AG08395 (cell line): ENCODE measurements at regions not wholly inside any gene's neighbourhood (a gene's known extent, or its start where the extent isn't known, plus 50 kb on each side); places are given as distances from the start of the nearest gene placed in this dataset.

Experiments used
- DNase-seq: peaks from one replicate; pipeline ENCODE4 v3.0.0; 2012; ENCODE audit warnings: mixed read lengths, low spot score

DNA sequence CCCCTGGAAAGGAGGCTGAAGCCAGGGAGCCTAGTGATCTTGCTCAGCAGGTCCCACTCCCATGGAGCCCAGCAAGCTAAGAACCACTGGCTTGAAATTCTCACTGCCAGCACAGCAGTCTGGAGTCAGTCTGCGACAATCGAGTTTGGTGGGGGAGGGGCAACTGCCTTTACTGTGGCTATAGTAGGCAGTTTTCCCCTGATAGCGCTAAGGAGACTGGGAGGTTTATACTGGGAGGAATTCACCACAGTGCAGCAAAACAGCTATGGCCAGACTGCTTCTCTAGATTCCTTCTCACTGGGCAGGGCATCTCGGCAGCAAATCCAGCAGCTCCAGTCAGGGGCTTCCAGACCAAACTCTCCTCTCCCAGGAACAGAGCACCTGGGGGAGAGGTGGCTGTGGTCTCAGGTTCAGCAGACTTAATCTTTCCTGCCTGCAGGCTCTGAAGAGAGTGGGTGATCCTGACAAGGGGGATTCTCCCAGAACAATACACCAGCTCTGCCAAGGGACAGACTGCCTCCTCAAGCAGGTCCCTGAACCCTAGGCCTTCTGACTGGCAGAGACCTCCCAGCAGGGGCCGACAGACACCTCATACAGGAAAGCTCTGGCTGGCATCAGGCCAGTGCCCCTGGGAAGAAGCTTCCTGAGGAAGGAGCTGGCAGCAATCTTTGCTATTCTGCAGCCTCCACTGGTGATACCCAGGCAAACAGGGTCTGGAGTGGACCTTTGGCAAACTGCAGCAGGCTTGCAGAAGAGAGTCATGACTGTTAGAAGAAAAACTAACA lies 548.5 kb upstream of the NEGR1 start:
- DNase-seq = no peak

DNA sequence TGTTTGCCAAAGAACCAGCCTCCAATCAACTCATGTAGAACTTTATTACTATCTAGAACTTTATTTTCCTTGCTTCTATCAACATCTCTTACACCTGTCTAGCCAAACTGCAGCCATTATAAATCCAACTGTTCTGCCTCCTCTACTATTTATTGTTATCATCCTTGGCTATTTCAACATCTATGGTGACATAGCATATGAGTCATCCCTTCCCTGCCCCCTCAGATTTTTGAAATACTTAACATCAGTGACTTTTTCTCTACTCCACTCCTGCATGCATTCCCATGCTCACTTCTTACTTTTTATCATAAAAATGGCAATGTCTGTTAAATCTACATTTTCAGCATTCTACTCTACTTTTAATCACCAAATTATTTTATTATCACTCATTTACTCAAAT lies 544.9 kb upstream of the NEGR1 start:
- peak; percentile 15 for DNase-seq

DNA sequence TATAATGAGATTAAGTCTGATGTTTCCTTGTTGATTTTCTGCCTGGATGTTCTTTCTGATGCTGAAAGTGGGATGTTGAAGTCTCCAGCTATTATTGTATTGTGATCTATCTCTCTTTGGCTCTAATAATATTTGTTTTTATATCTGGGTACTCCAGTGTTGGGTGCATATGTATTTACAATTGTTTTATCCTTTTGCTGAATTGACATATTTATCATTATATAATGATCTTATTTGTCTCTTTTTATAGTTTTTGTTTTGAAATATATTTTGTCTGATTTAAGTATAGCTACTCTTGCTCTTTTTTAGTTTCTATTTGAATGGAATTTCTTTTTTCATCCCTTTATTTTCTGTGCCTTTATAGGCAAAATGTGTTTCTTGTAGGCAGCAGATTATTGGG lies 522.2 kb upstream of the NEGR1 start:
- DNase-seq = no peak

DNA sequence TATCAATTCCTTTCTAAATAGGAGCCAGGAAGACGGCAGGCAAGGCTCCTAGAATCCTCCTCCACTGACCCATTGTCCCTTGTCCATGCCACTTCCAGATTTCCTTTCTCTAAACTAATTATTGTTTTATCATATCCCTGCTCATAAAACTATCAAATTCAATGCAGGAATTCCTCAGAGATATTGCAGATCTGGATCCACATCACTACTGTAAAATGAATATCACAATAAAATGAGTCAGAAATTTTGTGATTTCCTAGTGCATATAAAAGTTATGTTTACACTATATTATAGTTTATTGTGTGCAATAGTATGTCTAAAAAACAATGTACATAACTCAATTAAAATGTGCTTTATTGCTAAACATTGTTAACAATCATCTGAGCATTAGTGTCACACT lies 498.7 kb upstream of the NEGR1 start:
- DNase-seq = no peak

DNA sequence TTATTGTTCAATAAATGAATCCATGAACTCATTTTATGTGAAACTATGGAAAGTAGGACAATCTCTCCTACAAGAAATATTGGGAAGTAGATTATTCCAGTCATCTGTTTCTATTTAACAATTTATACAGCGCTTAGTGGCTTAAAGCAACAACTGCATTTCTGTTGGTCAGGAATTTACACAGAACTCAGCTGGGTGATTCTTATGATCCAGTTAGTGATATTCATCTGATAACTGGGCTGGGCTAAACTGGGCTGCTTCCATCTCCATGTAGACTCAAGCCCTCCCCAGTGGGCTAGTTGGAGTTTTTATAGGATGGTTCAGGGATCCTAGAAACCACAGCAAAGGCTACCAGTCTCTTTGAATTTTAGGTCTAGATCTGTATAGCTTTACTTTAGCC lies 497.9 kb upstream of the NEGR1 start:
- DNase-seq = no peak

DNA sequence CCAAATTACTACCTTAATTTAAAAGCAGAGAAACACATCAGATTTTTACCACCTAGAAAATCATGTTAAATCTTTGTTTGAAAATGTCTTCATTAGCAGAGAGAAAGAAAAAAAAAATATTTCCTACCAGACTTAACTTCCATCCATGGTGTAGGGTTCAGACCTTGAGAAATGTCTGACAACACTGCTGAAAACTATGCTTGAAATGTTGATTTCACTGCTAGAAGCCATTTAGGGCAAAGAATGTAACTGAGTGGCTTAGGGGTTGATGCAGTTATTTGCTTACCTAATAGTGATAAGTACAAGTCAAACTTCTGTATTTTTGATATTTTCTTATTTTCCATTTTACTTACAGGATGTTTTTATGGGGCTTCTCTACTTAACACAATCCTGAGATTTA lies 495.6 kb upstream of the NEGR1 start:
- peak; percentile 24 for DNase-seq

DNA sequence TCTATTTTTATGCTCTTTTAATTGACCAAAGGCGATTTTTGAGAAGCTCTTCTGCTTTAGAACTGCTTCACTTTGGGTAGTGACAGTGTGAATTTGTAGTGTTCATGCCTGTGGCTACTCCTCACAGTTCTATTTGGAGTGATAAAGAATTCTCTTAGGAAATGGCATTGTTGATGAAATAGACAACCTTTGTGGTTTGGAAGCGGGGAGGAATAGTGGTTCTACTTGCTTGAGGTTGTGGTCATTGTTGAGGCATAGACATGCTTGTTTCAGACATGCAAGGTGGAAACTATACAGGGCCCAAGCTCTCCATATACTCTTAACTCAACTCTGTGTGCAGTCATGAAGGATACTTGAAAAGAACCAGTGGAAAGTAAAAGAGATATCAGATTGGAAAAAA lies 481.1 kb upstream of the NEGR1 start:
- no peak for DNase-seq

DNA sequence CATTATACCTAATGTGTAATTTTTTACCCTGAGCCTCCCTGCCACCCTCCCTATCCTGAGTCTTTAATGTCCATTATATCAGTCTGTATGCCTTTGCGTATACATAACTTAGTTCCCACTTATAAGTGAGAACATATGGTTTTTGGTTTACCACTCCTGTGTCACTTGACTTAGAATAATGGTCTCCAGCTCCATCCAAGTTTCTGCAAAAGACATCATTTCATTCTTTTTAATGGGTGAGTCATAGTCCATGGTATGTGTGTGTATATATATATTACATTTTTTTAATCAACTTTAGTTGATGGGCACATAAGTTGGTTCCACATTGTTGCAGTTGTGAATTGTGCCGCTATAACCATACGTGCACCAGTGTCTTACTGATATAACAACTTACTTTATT lies 477.1 kb upstream of the NEGR1 start:
- DNase-seq = no peak

DNA sequence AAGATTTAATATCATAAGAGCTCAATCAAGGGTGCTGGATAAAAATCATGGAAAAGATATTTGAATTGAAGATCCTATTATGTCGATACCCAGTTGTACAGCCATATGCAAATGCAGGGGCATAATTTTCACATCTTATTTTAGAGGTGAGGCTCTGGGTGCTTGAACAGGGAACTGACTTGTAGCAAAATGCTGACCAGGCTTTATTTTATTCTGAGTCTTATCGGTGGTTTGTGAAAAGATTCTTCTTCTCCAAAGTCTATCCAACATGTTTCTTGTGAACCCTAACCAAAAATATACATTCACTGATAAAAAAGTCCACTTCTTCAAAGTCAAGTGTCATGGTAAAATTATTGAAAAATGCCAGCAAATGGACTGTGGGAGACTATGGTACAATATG lies 475.5 kb upstream of the NEGR1 start:
- DNase-seq = no peak

DNA sequence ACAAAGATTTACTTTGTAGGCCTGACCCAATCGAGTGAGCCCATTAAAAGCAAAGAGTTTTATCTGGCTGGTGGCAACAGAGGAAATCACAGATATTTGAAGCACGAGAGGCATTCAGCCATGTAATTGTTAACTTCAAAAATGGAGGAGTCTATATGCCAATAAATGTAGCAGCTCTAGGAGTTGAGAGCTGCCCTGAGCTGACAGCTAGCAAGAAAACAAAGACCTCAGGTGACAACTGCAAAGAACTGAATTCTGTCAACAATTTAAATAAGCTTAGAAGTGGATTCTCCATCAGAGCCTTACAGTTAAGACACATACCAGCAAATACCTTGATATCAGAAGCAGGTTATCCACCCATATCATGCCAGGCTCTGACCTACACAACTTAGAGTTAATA lies 463.1 kb upstream of the NEGR1 start:
- DNase-seq = no peak

DNA sequence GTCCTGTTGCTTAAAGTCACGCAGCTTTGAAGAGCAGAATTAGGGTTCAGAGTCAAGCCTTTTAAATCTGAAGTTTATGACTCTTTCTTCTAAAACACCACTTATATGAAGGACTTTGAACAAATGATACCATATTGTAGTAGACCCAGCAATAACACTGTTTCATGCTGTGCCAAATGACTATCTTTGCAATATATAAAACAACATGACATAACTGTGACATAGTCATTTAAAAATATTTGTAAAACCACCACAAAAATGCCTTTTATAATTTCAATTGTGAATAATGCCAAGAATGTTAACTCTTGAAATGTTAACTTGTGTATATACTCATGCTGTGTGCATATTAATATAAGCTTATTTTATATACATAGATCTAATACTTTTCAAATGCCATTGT lies 452.1 kb upstream of the NEGR1 start:
- no peak for DNase-seq

DNA sequence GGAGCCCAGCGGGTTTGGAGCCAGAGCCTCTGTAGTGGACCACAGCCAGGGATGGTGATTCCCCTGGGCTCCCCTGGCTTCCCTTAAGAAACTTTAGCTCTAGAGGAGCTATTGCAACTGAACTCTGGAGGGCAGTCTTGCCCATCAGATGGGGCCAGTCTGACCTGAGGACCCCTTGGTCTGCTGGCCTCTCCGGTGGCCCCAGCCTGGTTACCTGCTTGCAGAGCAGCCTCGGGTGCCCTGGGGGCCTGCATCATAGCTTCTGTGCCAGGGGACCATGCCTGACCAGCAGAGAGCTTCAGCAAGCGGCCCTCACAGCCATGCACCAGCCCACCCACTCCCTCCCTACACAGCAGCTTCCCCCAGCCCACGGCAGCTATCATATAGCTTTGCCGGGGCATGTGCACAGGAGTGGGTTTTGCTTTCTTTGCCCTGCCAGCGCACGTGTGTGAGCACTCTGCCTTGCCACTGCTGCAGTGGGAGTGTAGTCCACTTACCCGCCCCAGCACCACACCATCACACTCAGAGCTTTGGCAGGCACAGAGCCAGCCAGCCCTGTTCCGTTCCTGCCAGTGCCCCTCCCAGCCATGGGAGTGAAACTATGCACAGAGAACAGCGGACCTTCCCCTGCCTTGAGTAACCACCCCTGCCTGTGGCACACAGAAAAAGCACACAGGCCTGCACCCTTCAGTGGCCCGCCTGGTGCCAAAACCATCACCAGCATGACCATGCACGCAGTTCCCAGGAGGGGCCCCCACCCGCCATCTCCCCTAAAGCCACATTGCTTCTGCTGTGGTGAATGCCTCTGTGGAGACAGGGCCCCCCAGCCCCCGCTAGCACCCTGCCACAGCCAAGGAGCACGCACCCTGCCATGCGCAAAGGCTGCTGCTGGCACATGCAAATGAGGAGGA lies 442.9 kb upstream of the NEGR1 start:
- no peak for DNase-seq

DNA sequence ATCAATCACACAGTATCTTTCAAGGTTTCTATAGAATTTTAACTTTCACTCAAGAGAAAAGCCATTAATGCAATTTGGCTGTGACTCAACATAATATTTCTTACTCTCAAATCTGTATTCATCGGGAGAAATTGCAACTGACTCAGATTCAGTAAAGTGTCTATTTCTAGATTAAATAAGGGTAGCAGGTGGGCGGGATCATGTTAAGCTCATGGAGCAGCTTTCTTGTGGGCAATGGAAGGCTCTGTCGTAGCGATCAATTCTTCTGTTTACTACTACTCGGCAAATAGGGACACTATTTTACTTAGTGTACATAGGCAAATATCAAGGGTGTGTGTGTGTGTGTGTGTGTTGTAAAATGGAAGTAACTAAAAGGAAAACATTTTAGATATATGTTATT lies 423.6 kb upstream of the NEGR1 start:
- DNase-seq = no peak

DNA sequence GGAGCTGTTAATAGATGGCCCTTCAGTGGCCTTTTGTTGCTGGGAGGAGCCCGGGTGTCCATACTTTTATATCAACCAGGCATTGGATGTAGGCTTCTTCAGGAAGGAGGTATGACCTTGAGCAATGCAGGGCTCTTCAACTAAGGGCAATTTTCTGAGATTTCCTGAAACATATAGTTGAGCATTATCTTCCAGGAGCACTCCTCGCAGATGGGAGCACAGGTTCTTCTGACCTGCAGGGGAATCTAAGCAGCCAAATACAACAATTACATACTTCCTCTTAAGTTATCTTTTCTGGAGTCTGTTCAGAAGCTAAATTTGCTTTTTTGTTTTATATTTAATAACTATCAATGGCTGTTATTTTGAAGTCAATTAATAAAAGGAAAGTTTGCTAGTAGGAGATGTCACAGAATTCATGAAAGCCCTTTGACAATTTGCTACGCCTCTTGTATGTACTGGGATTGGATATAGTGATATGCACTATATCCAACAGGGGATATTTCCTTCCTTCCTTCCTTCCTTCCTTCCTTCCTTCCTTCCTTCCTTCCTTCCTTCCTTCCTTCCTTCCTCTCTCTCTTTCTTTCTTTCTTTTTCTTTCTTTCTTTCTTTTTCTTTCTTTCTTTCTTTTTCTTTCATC lies 422.6 kb upstream of the NEGR1 start:
- no peak for DNase-seq

DNA sequence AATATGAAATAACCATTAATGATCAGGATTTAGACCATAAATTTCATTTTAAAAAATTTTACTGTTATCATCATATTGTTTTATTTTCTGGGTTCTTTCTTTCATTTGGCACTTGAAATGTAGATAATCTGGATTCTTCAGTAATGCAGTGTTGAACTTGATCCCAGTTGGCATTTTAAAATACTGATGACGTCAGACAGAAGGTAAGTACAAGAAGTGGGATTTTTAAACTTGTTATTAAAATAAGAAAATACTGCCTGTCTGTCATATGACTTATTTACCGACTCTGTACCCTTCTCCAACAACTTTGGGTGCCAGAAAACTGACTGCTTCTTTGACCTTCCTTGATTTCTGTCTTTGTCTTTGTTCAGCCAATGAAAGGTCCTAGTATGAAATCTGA lies 415.1 kb upstream of the NEGR1 start:
- DNase-seq = no peak

DNA sequence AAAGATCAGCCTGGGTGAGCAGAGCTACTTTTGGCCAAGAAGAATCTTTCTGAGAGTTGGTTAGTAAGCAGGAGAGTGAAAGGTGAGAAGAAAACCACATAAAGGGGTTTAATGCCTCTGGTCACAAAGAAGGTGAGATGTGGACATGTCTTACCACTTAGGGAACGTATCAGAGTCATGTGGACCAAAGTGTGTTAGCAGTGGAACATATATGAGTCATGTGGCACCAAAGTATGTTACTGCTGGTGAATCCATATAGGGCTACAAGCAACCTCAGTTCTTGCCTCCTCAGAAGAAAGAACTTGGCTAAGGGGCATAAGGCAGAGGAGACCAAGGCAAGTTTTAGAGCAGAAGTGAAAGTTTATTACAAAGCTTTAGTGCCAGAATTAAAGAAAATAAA lies 411.6 kb upstream of the NEGR1 start:
- no peak for DNase-seq

DNA sequence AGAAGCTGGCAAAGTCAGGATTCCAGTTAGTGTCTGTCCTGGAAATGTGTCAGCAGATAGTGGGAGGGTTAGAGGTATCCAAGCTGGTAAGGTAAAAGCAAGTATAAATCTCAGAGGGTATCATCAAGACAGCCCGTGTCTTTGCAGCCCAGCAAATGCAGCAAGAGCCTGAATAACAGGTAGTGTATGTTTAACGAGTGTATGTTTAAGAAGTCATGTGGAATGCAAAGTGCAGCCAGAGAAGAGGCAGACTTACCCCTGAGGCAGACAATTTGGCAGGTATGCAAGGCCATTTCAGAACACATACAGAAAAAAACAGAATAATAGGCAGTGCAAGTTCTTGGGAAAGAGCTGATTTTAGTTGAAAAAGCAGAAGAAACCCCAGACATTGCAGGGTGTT lies 411.0 kb upstream of the NEGR1 start:
- DNase-seq = no peak

DNA sequence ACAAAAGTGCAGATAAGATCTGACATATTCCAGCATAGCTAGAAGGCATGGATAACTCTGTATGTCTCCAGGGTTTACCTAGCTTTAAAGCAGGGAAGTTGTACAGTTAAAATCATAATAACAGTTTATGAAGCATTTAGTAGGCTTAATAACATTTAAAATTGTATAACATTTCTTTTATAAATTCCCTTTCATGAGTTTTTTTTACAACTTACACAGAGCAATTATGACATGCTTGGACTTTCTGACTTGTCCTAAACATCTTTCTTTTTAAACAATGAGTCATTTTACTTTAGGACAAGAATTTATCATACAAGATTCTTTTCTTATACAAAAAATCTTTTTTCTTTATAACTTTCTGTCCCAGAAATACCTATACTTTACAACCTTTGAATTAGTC lies 408.5 kb upstream of the NEGR1 start:
- DNase-seq = no peak

DNA sequence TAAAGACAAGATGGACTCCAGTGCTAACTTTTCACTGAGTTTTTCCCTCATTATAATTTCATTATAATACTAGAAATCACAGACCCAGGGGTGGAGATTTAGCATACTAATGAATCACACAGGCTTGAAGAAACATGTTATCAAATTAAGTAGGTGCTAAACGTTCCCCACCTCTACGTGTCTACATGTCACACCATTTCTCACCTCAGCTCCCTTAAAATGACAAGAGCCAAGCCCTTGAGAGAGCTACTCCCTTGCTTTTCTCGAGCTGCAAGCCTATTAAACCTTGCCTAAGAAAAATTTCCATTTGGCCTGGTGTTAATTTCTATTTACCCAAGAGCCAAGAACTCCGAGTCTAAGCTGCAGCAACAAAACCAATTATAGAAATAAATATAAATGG lies 396.3 kb upstream of the NEGR1 start:
- no peak for DNase-seq

DNA sequence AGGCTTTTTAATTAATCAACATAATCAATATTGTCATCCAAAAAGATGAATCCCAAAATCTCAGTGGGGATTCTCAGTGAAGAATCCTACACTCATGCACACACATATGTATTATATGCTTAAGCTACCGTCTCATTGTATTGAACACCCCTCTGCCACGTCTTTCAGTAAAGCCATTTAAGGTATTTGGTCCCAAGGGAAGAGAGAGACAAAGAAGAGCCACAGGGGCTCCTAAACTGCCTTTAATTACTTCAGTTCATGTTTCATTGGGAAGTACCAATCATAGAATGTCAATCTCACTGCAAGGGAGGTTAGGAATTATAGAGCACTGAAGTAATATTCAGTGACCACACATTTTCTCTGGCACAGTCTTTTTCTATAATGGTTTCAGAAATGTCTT lies 388.6 kb upstream of the NEGR1 start:
- DNase-seq = no peak

DNA sequence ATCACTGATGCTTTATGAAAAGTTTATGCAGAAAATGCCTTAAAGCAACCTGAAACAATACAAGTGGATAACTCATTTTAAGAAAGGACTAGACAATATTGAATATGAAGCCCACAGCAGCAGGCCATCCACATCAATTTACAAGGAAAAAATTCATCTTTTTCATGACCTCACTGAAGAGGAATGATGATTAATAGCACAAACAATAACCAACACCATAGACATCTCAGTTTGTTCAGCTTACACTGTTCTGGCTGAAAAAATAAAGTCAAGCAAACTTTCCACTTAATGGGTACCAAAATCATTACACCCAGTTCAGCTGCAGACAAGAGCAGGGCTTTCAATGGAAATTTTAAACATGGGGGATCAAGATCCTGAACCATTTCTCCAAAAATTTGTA lies 380.6 kb upstream of the NEGR1 start:
- no peak for DNase-seq

DNA sequence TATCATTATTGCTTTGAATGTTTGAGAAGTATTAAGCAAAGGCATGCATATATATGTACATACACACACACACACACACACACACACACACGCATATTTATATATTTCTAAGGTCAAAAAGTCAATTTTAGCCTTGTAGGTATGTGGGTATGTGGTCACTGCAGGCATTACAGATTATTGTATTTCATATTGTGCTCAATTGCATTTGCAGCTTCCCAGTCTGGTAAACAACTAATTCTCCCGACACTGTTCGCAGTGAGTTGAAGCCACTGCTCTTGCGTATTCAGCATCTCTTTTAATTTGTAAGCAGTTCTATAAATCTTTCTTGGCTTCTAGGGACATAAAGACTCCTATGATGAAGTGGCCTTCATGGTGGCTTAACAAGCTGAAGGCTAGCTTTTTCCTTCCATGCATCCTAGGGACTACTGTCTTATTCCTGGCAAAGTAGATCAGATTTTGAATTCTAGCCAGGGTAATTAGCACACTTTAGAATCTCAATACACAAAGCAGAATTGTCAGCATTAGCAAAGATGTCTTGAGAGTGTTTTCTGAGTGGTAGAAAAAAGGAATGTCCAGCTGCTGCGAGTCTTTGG lies 368.6 kb upstream of the NEGR1 start:
- no peak for DNase-seq

DNA sequence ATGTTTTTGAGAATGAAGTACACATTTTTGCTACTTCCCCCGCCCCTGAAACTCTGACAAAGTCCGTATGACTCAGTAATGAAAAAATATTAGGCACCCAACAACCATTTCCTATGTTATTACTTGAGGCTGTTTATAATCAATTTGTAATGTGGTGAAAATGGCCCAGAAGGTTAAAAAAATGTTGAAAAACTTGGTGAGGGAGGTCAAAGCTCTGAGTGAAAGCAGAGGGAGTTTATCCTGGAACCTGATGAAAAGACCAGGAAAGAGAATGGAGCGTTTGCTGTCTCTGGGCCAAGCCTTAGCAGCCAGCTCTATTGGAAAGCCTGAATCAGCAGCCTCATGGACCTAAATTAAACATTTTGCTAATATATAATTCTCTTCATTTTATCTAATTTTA lies 367.7 kb upstream of the NEGR1 start:
- peak; percentile 8 for DNase-seq
